GM18499 (cell line): ENCODE measurements at regions not wholly inside any gene's neighbourhood (a gene's known extent, or its start where the extent isn't known, plus 50 kb on each side); places are given as distances from the start of the nearest gene placed in this dataset.

Source experiments
- ATAC-seq: cut with Tn5 transposase; IDR thresholded peaks from one replicate; pipeline ENCODE4 v1.9.1; 2021; ENCODE audit warnings: moderate number of reproducible peaks; ENCODE audit not compliant: insufficient read depth, unreplicated experiment

- no peak for ATAC-seq
Observed at GRCh38 chr19:28949027-28949426, 263.9 kb downstream of the UQCRFS1 start.

DNA sequence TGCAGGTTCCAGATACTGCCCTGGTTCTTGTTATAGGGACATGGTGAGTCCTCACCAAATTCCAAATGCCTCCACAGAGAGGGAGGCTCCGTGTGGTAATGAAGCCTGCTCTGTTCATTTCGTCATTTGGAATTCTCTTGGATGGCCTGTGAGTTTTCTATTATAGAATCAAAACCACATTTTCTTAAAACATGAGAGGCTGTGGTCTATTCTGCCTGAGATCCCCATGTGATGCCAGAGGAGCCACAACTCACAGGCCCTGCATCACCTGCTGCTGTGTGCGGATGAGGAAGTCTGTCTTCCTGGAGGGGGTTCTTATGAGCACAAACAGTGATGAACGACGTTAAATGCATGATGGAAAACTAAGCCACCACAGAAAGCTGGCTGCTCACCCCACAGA, 264.4 kb downstream of the UQCRFS1 start:
- no peak for ATAC-seq

- ATAC-seq: no peak
Observed at GRCh38 chr19:28948026-28948425, 264.9 kb downstream of the UQCRFS1 start.

DNA sequence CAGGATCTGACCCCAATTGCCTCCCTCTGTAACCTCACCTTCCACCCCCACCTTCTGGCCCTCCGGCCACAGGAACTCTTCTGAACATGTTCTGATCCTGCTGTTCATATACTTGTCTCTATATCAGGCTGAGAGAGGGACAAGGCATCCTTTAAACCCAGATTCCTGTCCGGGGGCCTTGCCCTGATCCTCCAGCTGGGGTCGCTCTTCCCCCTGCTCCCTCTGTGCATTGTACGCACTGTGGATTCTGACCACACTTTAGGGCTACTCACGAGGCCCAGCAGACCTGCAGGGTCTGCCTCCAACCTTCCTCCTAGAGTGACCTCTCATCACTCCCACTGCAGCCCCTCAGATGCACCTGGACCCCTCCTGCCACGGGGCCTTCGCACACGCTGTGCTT, 269.3 kb downstream of the UQCRFS1 start:
- ATAC-seq: no peak

DNA sequence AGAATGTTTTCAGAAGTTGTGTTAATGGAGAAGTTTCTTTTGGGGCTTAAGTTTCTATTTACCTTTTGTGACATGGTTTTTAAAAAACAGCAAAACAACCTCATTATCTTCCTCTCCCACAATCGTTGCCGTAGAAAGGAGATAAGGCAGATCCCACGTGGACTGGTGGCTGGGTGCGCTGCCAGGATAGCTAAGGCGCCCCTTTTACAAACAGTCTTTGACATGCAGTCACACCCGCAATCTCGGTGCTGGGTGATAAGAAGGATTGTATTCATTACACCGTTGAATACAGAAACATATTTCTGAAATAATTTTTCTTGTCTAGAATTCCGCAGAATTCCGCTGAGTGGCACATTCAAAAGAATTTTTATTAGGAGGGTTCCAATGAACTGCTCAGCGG, 271.1 kb downstream of the UQCRFS1 start:
- no peak for ATAC-seq

GRCh38 chr19:28940751-28941500, 272.0 kb downstream of the UQCRFS1 start:
- ATAC-seq: no peak

DNA sequence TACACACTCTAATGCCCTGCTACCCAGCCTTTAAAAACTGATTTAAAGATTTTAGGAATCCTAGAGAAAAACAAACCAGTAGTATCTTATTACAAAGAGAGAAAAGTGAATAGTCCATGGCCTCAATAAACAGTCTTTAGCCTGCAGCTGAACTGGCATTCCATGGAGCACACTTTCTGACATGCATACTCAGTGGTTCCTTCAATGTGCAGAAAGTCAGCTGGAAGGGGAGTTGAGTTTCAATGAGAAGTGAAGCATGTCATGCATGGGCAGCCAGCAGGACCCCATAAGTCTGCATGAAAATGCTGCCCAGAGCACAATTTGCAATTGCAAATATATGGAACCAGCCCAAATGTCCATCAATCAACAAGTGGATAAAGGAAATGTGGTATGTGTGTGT, 273.7 kb downstream of the UQCRFS1 start:
- ATAC-seq: no peak

- no peak for ATAC-seq
Observed at GRCh38 chr19:28936001-28936400, 276.9 kb downstream of the UQCRFS1 start.

GRCh38 chr19:28934631-28935030, 278.3 kb downstream of the UQCRFS1 start:
- ATAC-seq: no peak

DNA sequence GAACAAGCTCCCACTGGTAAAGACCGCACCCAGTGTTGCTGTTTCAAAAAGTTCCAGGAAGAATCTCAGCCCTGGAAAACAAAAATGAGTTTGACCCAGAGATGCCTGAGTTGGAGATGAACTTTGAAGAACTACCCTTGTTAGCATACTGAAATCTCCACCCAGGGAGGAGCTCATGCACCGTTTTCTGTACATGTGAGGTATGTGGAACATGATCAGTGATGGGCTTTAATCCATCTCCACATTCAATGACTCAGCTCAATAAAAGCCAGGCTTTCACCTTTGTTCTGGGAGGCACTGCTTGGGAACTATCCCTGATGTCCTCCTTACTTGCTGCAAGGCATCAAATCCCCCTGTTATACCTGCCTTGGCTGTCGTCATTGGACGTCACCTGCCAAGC, 279.9 kb downstream of the UQCRFS1 start:
- no peak for ATAC-seq

DNA sequence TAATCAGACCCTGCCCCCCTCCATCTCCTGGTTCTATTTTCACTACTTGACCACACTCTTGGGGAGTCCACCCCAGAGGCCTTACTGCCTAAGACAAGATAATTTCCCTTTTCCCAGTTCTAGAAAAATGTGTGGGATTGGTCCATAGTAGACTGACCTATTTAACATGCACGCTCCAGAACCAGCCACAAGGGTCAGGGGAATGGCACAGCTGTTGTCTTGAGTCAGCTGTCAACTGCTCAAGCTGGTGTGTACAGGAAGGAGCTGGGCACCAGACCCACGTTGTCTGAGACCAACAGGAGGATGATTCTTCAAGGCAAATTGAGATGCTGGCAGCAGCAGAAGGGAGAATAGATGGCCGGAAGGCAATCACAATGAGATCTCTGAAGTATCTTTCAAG, 280.5 kb downstream of the UQCRFS1 start:
- ATAC-seq: no peak

DNA sequence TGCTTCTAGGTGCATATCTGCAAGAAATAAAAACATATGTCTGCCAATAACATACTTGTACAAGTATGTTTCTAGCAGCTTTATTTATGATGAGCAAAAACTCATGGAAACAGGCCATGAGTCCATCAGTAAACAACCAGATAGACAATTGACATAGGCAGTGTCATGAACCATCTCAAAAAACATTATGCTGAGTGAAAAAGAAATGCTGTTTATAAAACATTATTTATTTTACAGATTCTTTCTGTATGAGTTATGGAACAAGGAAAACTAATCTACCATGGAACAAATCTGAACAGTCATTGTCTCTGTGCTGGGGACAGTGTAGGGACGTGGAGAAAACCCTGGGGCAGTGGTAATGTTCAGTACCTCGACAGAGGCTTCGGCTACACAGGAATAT, 283.9 kb downstream of the UQCRFS1 start:
- ATAC-seq: no peak

DNA sequence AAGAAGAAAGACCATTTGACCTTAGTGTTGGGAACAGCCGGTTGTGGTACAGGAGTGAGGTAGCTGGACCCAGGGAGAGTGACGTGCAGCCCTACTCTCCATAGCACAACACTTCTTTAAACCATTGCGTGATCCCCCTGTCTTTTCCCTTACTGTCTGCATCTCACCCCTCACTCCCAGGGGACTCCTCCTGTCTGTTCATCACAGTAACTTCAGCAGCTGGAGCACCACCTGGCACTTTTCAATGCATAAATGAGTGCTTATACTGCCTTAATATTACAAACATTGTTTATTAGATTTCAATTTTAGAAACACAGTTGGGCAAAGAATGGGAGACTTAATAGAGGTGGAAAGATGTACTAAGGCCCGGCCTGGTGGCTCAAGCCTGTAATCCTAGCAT, 285.5 kb downstream of the UQCRFS1 start:
- no peak for ATAC-seq

GRCh38 chr19:28920269-28921066, 292.5 kb downstream of the UQCRFS1 start:
- ATAC-seq: no peak

- ATAC-seq: no peak
Observed at GRCh38 chr19:28917621-28918020, 295.3 kb downstream of the UQCRFS1 start.

- ATAC-seq: no peak
Observed at GRCh38 chr19:28915737-28916460, 297.1 kb downstream of the UQCRFS1 start.

DNA sequence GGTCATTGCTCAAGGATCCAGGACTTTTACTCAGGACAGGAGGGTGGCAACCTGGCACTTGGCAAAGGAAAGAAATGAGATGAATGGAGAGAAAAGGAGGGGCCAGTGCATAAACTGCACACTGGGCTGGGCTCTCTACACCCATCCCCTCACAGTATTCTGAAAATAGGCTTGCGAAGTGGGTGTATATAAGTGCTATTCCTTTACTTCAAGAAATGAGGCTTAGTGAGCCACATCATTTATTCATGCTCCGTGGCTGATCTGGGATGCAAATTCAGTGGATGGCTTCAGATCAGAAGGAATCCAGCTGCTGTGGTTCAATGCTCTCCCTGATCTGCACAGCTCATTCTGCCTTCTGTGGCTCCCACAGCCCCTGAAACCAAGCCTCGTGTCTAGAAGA, 297.7 kb downstream of the UQCRFS1 start:
- no peak for ATAC-seq

DNA sequence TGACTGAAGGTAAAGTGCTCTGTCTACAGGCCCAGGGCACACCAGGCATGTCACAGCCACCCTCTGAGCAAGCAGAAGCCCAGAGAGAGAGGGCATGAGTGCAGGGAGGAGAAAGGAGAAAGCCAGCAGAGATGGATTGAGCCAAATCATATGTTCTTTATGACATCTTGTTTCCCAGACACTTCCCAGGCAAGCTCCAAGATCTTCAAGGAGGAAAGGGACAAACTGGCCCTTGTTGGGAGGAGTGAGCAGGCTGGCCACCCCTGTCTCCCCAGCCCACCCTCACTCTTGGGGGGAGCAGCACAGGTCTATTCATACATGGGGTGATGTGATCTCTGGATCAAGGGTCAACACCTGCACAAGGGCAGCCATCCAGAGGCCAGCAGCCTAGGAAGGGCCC, 298.8 kb downstream of the UQCRFS1 start:
- no peak for ATAC-seq

DNA sequence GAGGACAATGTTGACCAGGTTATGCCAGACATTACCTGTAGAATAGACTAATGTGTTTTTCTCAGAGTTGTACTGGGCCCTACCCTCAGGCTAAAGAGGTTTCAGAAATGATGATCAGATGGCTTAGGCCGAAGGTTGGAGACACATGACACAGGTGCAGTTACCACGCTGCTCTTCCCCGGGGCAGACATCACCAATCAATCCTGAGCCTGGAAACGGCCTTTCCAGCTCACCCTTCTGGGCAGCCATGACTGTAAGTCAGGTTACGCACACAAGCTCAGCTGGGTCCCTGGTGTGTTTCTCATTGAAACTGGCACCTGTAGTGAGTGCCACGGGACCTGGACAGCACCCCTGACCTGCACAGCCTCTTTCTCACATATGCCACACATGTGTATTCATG, 299.3 kb downstream of the UQCRFS1 start:
- no peak for ATAC-seq

GRCh38 chr19:28908941-28909340, 304.0 kb downstream of the UQCRFS1 start:
- ATAC-seq: no peak

- ATAC-seq: no peak
Observed at GRCh38 chr19:28907534-28907933, 305.4 kb downstream of the UQCRFS1 start.
